GM21423 (cell line): ENCODE measurements at regions not wholly inside any gene's neighbourhood (a gene's known extent, or its start where the extent isn't known, plus 50 kb on each side); places are given as distances from the start of the nearest gene placed in this dataset.
"Not testable (repeated sequence)": the region's sequence is repeated elsewhere in the genome, so short reads cannot be mapped to it uniquely, and the experiment has no call there.

Source experiments
- ATAC-seq: cut with Tn5 transposase; IDR thresholded peaks from one replicate; pipeline ENCODE4 v1.9.1; 2021; ENCODE audit warnings: mild to moderate bottlenecking, moderate library complexity; ENCODE audit not compliant: unreplicated experiment

GRCh38 chr1:204777591-204777990, 92.1 kb upstream of the LRRN2 start:
- ATAC-seq = no peak

GRCh38 chr1:204780630-204781029, 90.0 kb upstream of the NFASC start:
- ATAC-seq = no peak

- ATAC-seq = no peak
Observed at GRCh38 chr1:204782118-204782700, 88.5 kb upstream of the NFASC start.

- not testable (repeated sequence) for ATAC-seq
Observed at GRCh38 chr1:204785023-204785422, 85.6 kb upstream of the NFASC start.

- ATAC-seq = no peak
Observed at GRCh38 chr1:204788470-204788869, 82.2 kb upstream of the NFASC start.

GRCh38 chr1:204791453-204792353, 79.0 kb upstream of the NFASC start:
- no peak for ATAC-seq

GRCh38 chr1:204792354-204792692, 78.3 kb upstream of the NFASC start:
- no peak for ATAC-seq

GRCh38 chr1:204793259-204793914, 77.3 kb upstream of the NFASC start:
- ATAC-seq = no peak

GRCh38 chr1:204796886-204797285, 73.8 kb upstream of the NFASC start:
- not testable (repeated sequence) for ATAC-seq

GRCh38 chr1:204797401-204797800, 73.3 kb upstream of the NFASC start:
- ATAC-seq = no peak

- ATAC-seq = no peak
Observed at GRCh38 chr1:204799630-204800029, 71.0 kb upstream of the NFASC start.

- no peak for ATAC-seq
Observed at GRCh38 chr1:204801211-204801610, 69.5 kb upstream of the NFASC start.

- ATAC-seq = no peak
Observed at GRCh38 chr1:204802401-204803175, 68.1 kb upstream of the NFASC start.

- ATAC-seq = no peak
Observed at GRCh38 chr1:204803607-204804006, 67.1 kb upstream of the NFASC start.

- ATAC-seq = peak; percentile 88
Observed at GRCh38 chr1:204806943-204807687, 63.5 kb upstream of the NFASC start.

GRCh38 chr1:204809488-204809887, 61.2 kb upstream of the NFASC start:
- no peak for ATAC-seq

GRCh38 chr1:204812842-204813241, 57.8 kb upstream of the NFASC start:
- no peak for ATAC-seq

GRCh38 chr1:204813522-204813921, 57.1 kb upstream of the NFASC start:
- ATAC-seq = no peak

GRCh38 chr1:204814166-204814884, 56.3 kb upstream of the NFASC start:
- ATAC-seq = no peak

GRCh38 chr1:204817341-204817740, 53.3 kb upstream of the NFASC start:
- no peak for ATAC-seq
